ENCODE measurements at regions not wholly inside any gene's neighbourhood (a gene's known extent, or its start where the extent isn't known, plus 50 kb on each side); places are given as distances from the start of the nearest gene placed in this dataset.

GRCh38 chr2:19686439-19686838 is 215.3 kb downstream of the TTC32 start:
- Histone ChIP-seq H3K36me3 (no peaks in the 10 kb centered on the region), H3K27me3 (no peaks in the 10 kb centered on the region), H3K9me3 (no peaks in the 10 kb centered on the region), H3K4me3 (no peak overlapping the region), H3K27ac (peak overlapping the region; percentile 84 to 86), H3K4me1 (peaks cover 4 to 17% of the 10 kb centered on the region in 2 donors)
- TF ChIP-seq, protein P1, sequence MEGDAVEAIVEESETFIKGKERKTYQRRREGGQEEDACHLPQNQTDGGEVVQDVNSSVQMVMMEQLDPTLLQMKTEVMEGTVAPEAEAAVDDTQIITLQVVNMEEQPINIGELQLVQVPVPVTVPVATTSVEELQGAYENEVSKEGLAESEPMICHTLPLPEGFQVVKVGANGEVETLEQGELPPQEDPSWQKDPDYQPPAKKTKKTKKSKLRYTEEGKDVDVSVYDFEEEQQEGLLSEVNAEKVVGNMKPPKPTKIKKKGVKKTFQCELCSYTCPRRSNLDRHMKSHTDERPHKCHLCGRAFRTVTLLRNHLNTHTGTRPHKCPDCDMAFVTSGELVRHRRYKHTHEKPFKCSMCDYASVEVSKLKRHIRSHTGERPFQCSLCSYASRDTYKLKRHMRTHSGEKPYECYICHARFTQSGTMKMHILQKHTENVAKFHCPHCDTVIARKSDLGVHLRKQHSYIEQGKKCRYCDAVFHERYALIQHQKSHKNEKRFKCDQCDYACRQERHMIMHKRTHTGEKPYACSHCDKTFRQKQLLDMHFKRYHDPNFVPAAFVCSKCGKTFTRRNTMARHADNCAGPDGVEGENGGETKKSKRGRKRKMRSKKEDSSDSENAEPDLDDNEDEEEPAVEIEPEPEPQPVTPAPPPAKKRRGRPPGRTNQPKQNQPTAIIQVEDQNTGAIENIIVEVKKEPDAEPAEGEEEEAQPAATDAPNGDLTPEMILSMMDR (IDR thresholded peaks at IDR 0.05), result no peak
- no peak for DNase-seq (ENCODE audit: low spot score in 2 of 2)
- intact Hi-C loops (cut with DNase I), result loop anchor here (5.0 kb wide), 2 partner anchors 176 to 339 kb away; no protein-coding TSS in a partner anchor

DNA sequence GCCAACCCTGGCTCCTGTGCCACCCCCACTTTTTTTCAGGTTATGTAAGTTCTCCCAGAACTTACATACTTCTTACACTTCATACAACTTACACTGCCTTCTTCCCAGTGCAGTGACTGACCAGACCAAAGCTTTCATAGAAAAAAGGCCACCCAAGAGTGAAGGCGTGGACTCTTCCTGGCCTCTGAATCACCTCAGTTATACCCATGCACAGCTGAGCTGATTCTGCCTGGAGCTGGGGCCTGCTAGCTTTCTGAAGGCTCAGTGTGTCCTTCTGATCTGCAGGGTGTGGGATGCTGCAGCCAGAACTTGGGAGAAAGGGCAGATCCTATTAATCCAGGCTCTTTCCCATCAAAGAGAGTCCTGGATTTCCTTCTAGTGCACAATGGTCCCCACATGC is 216.1 kb downstream of the TTC32 start:
- intact Hi-C loops (cut with DNase I), result loop anchor here (5.0 kb wide), 2 partner anchors 177 to 338 kb away; no protein-coding TSS in a partner anchor
- DNase-seq (ENCODE audit: low spot score in 2 of 2), result no peak

DNA sequence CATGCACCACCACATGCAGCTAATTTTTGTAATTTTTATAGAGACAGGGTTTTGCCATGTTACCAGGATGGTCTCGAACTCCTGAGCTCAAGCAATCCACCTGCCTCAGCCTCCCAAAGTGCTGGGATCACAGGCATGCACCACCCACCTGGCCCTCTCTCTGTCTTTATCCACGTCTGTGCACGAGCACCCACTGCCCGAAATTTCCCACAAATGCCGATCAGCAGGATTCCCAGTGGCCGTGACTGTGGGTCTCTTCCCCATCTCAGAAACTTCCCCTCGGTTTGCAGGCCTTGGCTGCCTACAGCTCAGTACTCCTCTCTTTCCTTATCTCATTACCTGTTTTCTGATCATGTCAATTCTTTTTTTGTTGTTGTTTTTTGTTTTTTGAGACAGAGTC is 217.3 kb downstream of the TTC32 start:
- H3K27me3 ChIP-seq, result no peaks in the 10 kb centered on the region
- no peak overlapping the region for H3K27ac ChIP-seq
- H3K36me3 ChIP-seq, result no peaks in the 10 kb centered on the region
- H3K9me3 ChIP-seq, result no peaks in the 10 kb centered on the region
- peaks cover 4 to 14% of the 10 kb centered on the region in 2 donors for H3K4me1 ChIP-seq
- H3K4me3 ChIP-seq, result no peak overlapping the region
- TF ChIP-seq, protein P1 (IDR thresholded peaks at IDR 0.05), result no peak
- intact Hi-C loops (cut with DNase I), result no loop called here
- no peak for DNase-seq (ENCODE audit: low spot score in 2 of 2)

More for the DNA sequence above, 216.1 kb downstream of the TTC32 start:
- TF ChIP-seq, protein P1 (IDR thresholded peaks at IDR 0.05), result no peak
- H3K27me3 ChIP-seq, result no peaks in the 10 kb centered on the region
- no peaks in the 10 kb centered on the region for H3K9me3 ChIP-seq
- H3K36me3 ChIP-seq, result no peaks in the 10 kb centered on the region
- peak overlapping the region in 1 of 2 donors; percentile 22 for H3K27ac ChIP-seq
- H3K4me3 ChIP-seq, result no peak overlapping the region
- H3K4me1 ChIP-seq, result peaks cover 4 to 17% of the 10 kb centered on the region in 2 donors

GRCh38 chr2:19683556-19683955 is 218.2 kb downstream of the TTC32 start:
- TF ChIP-seq, protein P1 (IDR thresholded peaks at IDR 0.05), result no peak
- no peaks in the 10 kb centered on the region for H3K9me3 ChIP-seq
- no peak overlapping the region for H3K4me3 ChIP-seq

DNA sequence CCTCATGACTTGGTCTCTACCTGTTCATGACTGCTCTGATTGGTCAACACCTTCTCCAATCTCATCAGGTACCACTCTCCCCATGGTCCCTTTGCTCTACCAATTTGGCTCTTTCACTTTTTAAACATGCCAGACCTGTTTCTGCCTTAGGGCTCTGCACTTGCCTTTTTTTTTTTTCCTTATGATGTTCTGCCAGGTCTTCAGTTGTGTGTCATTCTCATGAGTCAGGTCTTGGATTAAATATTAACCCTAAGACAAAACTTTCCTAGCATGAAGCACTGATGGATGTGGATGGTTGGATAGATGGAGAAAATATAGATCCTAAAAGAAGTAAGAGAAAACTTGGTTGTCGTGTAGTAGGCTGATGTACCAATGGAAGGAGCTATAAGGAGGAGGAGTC is 219.3 kb downstream of the TTC32 start:
- Histone ChIP-seq H3K4me3 (no peak overlapping the region), H3K27ac (no peak overlapping the region), H3K4me1 (peaks cover 5 to 9% of the 10 kb centered on the region in 2 donors), H3K36me3 (no peaks in the 10 kb centered on the region), H3K9me3 (no peaks in the 10 kb centered on the region), H3K27me3 (no peaks in the 10 kb centered on the region)
- TF ChIP-seq, protein P1 (IDR thresholded peaks at IDR 0.05), result no peak
- DNase-seq (ENCODE audit: low spot score in 2 of 2), result no peak
- intact Hi-C loops (cut with DNase I), result no loop called here

More at GRCh38 chr2:19683556-19683955, 218.2 kb downstream of the TTC32 start:
- H3K36me3 ChIP-seq, result no peaks in the 10 kb centered on the region
- H3K4me1 ChIP-seq, result peaks cover 4 to 13% of the 10 kb centered on the region in 2 donors
- H3K27ac ChIP-seq, result no peak overlapping the region
- intact Hi-C loops (cut with DNase I), result no loop called here
- H3K27me3 ChIP-seq, result no peaks in the 10 kb centered on the region
- DNase-seq (ENCODE audit: low spot score in 2 of 2), result no peak

Measured in ascending aorta (tissue), 2 donors.